A673 (cell line): ENCODE measurements at regions not wholly inside any gene's neighbourhood (a gene's known extent, or its start where the extent isn't known, plus 50 kb on each side); places are given as distances from the start of the nearest gene placed in this dataset.

Experiments used
- BruUV-seq: library from RNA; stranded (reverse); fragments of 400-500 nt; replicated peaks from 2 replicates; lab custom pipeline; 2021; lab: Mats Ljungman, UMichigan
- CTCF ChIA-PET: fragments of 300-600 bp; sonication (Branson Sonifier 250); formaldehyde crosslinking; loops from one replicate; lab custom pipeline; 2022; ENCODE audit warnings: antibody characterized with exemption; lab: Charles Lee
- POLR2A ChIA-PET: fragments of 300-600 bp; sonication (Branson Sonifier 250); formaldehyde crosslinking; loops from one replicate; lab custom pipeline; 2022; ENCODE audit warnings: antibody characterized with exemption; ENCODE audit not compliant: low non-redundant PET; lab: Charles Lee
- DNase-seq: peaks from one replicate; pipeline ENCODE4 v3.0.0-alpha.2; 2015; ENCODE audit warnings: low spot score
- H3K27ac ChIP-seq: fragments of 200-600 bp; sonication (generic); 2 replicates; pipeline ENCODE4 v1.5.1; 2016; ENCODE audit warnings: mixed run types, low read depth, mild to moderate bottlenecking, mixed read lengths, antibody characterized with exemption, low read length; ENCODE audit not compliant: poor library complexity, severe bottlenecking
- H3K27me3 ChIP-seq: fragments of 200-600 bp; sonication (generic); replicated peaks from 2 replicates; pipeline ENCODE4 v1.6.1; 2017; ENCODE audit warnings: mixed run types, low read depth, mild to moderate bottlenecking, mixed read lengths, antibody characterized with exemption, low read length; ENCODE audit not compliant: insufficient read depth, poor library complexity
- H3K36me3 ChIP-seq: fragments of 200-600 bp; sonication (generic); 2 replicates; pipeline ENCODE4 v1.6.1; 2016; ENCODE audit warnings: mixed run types, mild to moderate bottlenecking, mixed read lengths, antibody characterized with exemption, low read length; ENCODE audit not compliant: insufficient read depth, poor library complexity, severe bottlenecking
- H3K4me1 ChIP-seq: fragments of 200-600 bp; sonication (generic); 2 replicates; pipeline ENCODE4 v1.6.1; 2017; ENCODE audit warnings: mixed run types, mild to moderate bottlenecking, mixed read lengths, antibody characterized with exemption, low read length; ENCODE audit not compliant: insufficient read depth, poor library complexity, severe bottlenecking
- H3K4me3 ChIP-seq: fragments of 200-600 bp; sonication (generic); 2 replicates; pipeline ENCODE4 v1.5.1; 2016; ENCODE audit warnings: low read depth, mixed run types, mild to moderate bottlenecking, mixed read lengths, low read length; ENCODE audit not compliant: poor library complexity, severe bottlenecking
- H3K9me3 ChIP-seq: fragments of 200-600 bp; sonication (generic); 2 replicates; pipeline ENCODE4 v1.6.1; 2016; ENCODE audit warnings: mixed run types, low read depth, mild to moderate bottlenecking, mixed read lengths, antibody characterized with exemption, low read length; ENCODE audit not compliant: poor library complexity, severe bottlenecking
- EZH2 ChIP-seq: fragments of 200-600 bp; sonication (generic); IDR thresholded peaks from 2 replicates; pipeline ENCODE4 v1.6.1; 2017; ENCODE audit warnings: borderline replicate concordance, low read depth, mild to moderate bottlenecking, mixed read lengths, antibody characterized with exemption, low read length; ENCODE audit not compliant: poor library complexity, severe bottlenecking
- intact Hi-C: fragments of 100-400 bp; cut with micrococcal nuclease; formaldehyde crosslinking; loops from one replicate; pipeline ENCODE4 v1.10.0; 2022; ENCODE audit not compliant: unreplicated experiment
- TF ChIP-seq, protein P1 (sequence below): fragments of 300-800, 200-600 bp; sonication (generic); conservative IDR thresholded peaks from 2 replicates; pipeline ENCODE4 v1.5.1; 2017; ENCODE audit warnings: low read depth, mild to moderate bottlenecking, antibody characterized with exemption, low read length, moderate library complexity, mixed read lengths

DNA sequence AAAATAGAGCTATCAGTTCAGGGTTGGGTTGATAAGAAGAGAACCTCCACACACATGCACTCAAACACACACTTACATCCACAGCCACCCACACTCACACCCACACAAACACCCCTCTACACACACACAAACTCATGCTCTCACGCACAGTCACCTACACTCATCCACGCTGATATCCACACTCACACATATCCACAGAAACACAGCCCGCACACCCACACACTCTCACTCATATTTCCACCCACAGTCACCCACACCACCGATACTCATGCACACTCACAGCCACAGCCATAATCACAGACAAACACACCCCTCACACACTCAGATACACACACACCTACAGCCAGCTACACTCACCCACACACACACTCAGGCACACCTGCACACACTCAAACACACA, 333.0 kb upstream of the TPK1 start:
- Histone ChIP-seq H3K4me1 (no peaks in the 10 kb centered on the region), H3K9me3 (no peaks in the 10 kb centered on the region), H3K36me3 (no peaks in the 10 kb centered on the region), H3K4me3 (no peak overlapping the region), H3K27ac (no peak overlapping the region), H3K27me3 (no peaks in the 10 kb centered on the region)
- POLR2A ChIA-PET = no interaction called here
- no peak for DNase-seq
- intact Hi-C loops = no loop called here
- CTCF ChIA-PET = no interaction called here
- BruUV-seq = no TSS peak
- no peak for TF ChIP-seq EZH2
- TF ChIP-seq, protein P1, sequence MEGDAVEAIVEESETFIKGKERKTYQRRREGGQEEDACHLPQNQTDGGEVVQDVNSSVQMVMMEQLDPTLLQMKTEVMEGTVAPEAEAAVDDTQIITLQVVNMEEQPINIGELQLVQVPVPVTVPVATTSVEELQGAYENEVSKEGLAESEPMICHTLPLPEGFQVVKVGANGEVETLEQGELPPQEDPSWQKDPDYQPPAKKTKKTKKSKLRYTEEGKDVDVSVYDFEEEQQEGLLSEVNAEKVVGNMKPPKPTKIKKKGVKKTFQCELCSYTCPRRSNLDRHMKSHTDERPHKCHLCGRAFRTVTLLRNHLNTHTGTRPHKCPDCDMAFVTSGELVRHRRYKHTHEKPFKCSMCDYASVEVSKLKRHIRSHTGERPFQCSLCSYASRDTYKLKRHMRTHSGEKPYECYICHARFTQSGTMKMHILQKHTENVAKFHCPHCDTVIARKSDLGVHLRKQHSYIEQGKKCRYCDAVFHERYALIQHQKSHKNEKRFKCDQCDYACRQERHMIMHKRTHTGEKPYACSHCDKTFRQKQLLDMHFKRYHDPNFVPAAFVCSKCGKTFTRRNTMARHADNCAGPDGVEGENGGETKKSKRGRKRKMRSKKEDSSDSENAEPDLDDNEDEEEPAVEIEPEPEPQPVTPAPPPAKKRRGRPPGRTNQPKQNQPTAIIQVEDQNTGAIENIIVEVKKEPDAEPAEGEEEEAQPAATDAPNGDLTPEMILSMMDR = no peak

DNA sequence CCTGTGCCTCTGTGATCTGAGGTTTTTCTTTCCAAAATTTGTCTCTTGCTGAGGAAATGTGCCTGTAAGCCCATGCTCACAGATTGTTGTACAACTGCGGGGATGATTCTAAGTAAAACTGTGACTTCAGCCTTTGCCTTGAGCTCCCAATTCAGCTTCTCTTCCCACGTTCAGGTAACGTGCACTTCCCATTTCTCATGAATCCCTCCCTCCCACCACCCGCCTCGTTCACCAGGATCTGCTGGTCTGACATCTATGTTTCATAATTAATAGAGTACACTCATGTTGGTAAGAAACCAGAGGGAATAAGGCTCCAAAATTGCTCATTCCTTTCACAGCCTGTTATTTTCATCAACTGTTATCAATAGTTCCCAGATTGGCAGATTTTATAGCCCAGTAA, 332.6 kb upstream of the TPK1 start:
- no peak for DNase-seq
- intact Hi-C loops = no loop called here
- ChIA-PET CTCF (no interaction called here), POLR2A (no interaction called here)
- H3K27ac ChIP-seq = no peak overlapping the region
- H3K36me3 ChIP-seq = no peaks in the 10 kb centered on the region
- H3K4me3 ChIP-seq = no peak overlapping the region
- no peaks in the 10 kb centered on the region for H3K4me1 ChIP-seq
- TF ChIP-seq EZH2 = no peak
- TF ChIP-seq, protein P1 = no peak
- H3K27me3 ChIP-seq = no peaks in the 10 kb centered on the region
- no TSS peak for BruUV-seq
- H3K9me3 ChIP-seq = no peaks in the 10 kb centered on the region

DNA sequence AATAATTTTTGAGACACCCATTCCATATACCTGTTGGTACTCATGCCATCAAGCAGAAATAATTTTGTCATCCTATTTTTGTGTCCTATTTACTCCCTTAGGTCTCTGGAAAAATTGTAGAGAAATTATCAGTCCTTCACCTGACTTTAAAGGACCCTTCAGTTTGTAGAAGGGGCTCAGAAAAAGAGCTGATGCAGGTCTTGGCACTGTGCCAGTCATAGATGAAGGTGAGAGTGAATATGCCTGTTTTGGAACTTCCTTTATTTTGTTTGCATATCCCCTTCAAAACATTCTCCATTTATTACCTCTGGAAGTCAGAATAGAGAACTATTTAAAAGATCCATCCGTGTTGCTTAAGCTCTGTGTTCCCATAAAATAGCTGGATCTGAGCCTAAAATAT, 321.0 kb upstream of the TPK1 start:
- TF ChIP-seq EZH2 = no peak
- TF ChIP-seq, protein P1 = no peak
- no peak for DNase-seq
- Histone ChIP-seq H3K27ac (no peak overlapping the region), H3K9me3 (no peaks in the 10 kb centered on the region), H3K4me1 (peaks cover 20% of the 10 kb centered on the region), H3K4me3 (no peak overlapping the region), H3K27me3 (no peaks in the 10 kb centered on the region), H3K36me3 (no peaks in the 10 kb centered on the region)
- CTCF ChIA-PET = no interaction called here
- BruUV-seq = no TSS peak
- intact Hi-C loops = no loop called here
- POLR2A ChIA-PET = no interaction called here
